Neural cell (in vitro differentiated cells): ENCODE measurements at regions not wholly inside any gene's neighbourhood (a gene's known extent, or its start where the extent isn't known, plus 50 kb on each side); places are given as distances from the start of the nearest gene placed in this dataset.

Experiments used
- EP300 ChIP-seq: fragments of 450-650 bp; conservative IDR thresholded peaks from 2 replicates; pipeline ENCODE4 v1.6.1; 2014; ENCODE audit warnings: antibody characterized with exemption, mild to moderate bottlenecking, moderate library complexity; ENCODE audit not compliant: poor library complexity, severe bottlenecking
- POLR2AphosphoS5 ChIP-seq: IDR thresholded peaks from 2 replicates; pipeline ENCODE4 v1.6.1; 2012
- TF ChIP-seq, protein P1 (sequence below): fragments of 450-650 bp; IDR thresholded peaks from 2 replicates; pipeline ENCODE4 v1.5.1; 2014; ENCODE audit warnings: antibody characterized with exemption, mild to moderate bottlenecking, moderate library complexity; ENCODE audit not compliant: poor library complexity, severe bottlenecking

DNA sequence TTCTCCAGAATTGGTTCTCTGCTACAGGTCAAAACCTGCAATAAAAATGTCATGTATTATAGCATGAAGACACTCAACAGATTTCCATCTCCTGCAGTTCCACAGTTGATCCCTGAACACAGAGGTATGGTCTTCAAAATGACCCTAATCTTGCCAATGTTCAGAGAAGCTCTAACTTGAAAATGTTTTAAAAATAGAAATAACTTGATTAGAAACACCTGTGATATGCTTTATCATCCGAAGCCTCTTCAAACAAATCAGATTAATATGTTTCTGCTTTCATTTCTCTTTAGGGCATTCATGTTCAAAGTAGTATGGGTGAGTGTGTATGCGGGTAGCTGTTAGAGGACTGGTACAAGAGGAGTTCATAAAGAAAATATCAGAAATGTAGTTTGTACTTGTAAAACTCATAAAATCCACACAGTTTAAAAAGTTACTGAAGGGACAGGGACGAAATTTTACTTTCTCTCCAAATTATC lies 60.4 kb downstream of the KCNRG start:
- TF ChIP-seq, protein P1, sequence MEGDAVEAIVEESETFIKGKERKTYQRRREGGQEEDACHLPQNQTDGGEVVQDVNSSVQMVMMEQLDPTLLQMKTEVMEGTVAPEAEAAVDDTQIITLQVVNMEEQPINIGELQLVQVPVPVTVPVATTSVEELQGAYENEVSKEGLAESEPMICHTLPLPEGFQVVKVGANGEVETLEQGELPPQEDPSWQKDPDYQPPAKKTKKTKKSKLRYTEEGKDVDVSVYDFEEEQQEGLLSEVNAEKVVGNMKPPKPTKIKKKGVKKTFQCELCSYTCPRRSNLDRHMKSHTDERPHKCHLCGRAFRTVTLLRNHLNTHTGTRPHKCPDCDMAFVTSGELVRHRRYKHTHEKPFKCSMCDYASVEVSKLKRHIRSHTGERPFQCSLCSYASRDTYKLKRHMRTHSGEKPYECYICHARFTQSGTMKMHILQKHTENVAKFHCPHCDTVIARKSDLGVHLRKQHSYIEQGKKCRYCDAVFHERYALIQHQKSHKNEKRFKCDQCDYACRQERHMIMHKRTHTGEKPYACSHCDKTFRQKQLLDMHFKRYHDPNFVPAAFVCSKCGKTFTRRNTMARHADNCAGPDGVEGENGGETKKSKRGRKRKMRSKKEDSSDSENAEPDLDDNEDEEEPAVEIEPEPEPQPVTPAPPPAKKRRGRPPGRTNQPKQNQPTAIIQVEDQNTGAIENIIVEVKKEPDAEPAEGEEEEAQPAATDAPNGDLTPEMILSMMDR: no peak
- TF ChIP-seq POLR2AphosphoS5 (no peak), EP300 (no peak)
